HG03175 (cell line): ENCODE measurements at regions not wholly inside any gene's neighbourhood (a gene's known extent, or its start where the extent isn't known, plus 50 kb on each side); places are given as distances from the start of the nearest gene placed in this dataset.
A peak's percentile ranks its signal among the peaks of the same experiment; 100 is the strongest.

Source experiments
- ATAC-seq: cut with Tn5 transposase; IDR thresholded peaks from one replicate; pipeline ENCODE4 v1.9.1; 2021; ENCODE audit warnings: mild to moderate bottlenecking, moderate library complexity; ENCODE audit not compliant: unreplicated experiment

- ATAC-seq = no peak
Measured at GRCh38 chr2:65662654-65663432, 230.4 kb upstream of the SPRED2 start.

- ATAC-seq = no peak
Measured at GRCh38 chr2:65661980-65662653, 229.7 kb upstream of the SPRED2 start.

GRCh38 chr2:65660340-65660739 is 227.9 kb upstream of the SPRED2 start:
- ATAC-seq = no peak

GRCh38 chr2:65658881-65659280 is 226.5 kb upstream of the SPRED2 start:
- ATAC-seq = no peak

DNA sequence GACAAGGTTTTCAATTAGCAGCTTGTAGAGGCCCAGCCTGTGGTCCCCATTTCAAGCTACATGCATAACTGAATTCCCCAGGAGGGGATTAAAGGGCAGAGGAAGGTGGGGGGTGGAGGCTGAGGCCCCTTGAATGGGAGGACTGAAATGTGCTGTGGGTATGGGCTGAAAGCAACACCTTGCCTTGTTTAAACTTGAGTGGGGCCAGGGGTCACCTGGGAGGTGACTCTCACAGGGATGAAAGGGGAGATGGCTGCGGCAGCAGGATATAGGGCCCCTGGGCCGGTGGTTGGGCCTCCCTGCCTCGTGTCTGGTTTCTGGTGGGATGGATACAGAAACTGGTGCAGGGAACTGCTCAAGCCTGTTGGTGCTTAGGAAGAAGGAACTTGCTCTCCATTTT is 225.9 kb upstream of the SPRED2 start:
- ATAC-seq = no peak

- ATAC-seq = no peak
Measured at GRCh38 chr2:65656160-65656718, 223.8 kb upstream of the SPRED2 start.

GRCh38 chr2:65655000-65655399 is 222.6 kb upstream of the SPRED2 start:
- ATAC-seq = no peak

DNA sequence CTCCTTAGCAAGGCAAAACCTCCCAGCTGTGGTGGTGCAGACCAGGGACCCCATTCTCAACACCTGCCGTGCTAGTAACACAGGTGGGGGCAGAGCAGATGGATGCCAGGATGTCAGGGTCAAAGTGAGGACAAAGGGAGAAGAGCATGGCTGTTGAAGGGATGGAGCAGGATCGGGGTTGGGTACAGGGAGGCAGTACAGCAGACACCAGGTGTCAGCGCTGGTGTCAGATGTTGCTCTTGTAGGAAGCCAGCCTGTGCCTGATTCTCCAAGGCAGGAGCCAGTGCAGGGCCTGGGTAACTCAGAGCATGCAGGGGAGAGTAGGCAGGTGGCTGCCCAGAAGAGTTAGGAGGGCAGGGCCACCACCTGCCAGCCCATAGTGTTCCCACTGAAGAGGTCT is 222.1 kb upstream of the SPRED2 start:
- no peak for ATAC-seq

GRCh38 chr2:65652066-65652465 is 219.7 kb upstream of the SPRED2 start:
- ATAC-seq = no peak

GRCh38 chr2:65649811-65650589 is 217.6 kb upstream of the SPRED2 start:
- no peak for ATAC-seq

GRCh38 chr2:65647249-65647842 is 214.9 kb upstream of the SPRED2 start:
- peak; percentile 67 for ATAC-seq

- ATAC-seq = no peak
Measured at GRCh38 chr2:65640793-65641103, 208.3 kb upstream of the SPRED2 start.

- ATAC-seq = no peak
Measured at GRCh38 chr2:65639156-65639864, 206.9 kb upstream of the SPRED2 start.

- no peak for ATAC-seq
Measured at GRCh38 chr2:65638443-65638842, 206.0 kb upstream of the SPRED2 start.

GRCh38 chr2:65636813-65637483 is 204.5 kb upstream of the SPRED2 start:
- ATAC-seq = no peak

GRCh38 chr2:65636024-65636423 is 203.6 kb upstream of the SPRED2 start:
- ATAC-seq = no peak

- ATAC-seq = no peak
Measured at GRCh38 chr2:65634304-65634703, 201.9 kb upstream of the SPRED2 start.

- ATAC-seq = no peak
Measured at GRCh38 chr2:65630643-65631042, 198.2 kb upstream of the SPRED2 start.

GRCh38 chr2:65628156-65628555 is 195.8 kb upstream of the SPRED2 start:
- no peak for ATAC-seq

GRCh38 chr2:65626831-65627230 is 194.4 kb upstream of the SPRED2 start:
- ATAC-seq = no peak
